Neural cell (in vitro differentiated cells): ENCODE measurements at regions not wholly inside any gene's neighbourhood (a gene's known extent, or its start where the extent isn't known, plus 50 kb on each side); places are given as distances from the start of the nearest gene placed in this dataset.

Source experiments
- EZH2 ChIP-seq: fragments of 200-600, 300-800 bp; shearing (Covaris generic), sonication (generic); IDR thresholded peaks from 2 replicates; pipeline ENCODE4 v1.6.1; 2014; ENCODE audit warnings: antibody characterized with exemption, low read length, borderline replicate concordance, mild to moderate bottlenecking; ENCODE audit not compliant: insufficient read depth, poor library complexity, severe bottlenecking
- TAF1 ChIP-seq: IDR thresholded peaks from 2 replicates; pipeline ENCODE4 v1.6.1; 2012; ENCODE audit warnings: low read depth
- TF ChIP-seq, protein P1 (sequence below): fragments of 450-650 bp; IDR thresholded peaks from 2 replicates; pipeline ENCODE4 v1.5.1; 2014; ENCODE audit warnings: antibody characterized with exemption, mild to moderate bottlenecking, moderate library complexity; ENCODE audit not compliant: poor library complexity, severe bottlenecking
- TF ChIP-seq, protein P2 (sequence below): IDR thresholded peaks from 2 replicates; pipeline ENCODE4 v1.6.1; 2012; ENCODE audit warnings: borderline replicate concordance

DNA sequence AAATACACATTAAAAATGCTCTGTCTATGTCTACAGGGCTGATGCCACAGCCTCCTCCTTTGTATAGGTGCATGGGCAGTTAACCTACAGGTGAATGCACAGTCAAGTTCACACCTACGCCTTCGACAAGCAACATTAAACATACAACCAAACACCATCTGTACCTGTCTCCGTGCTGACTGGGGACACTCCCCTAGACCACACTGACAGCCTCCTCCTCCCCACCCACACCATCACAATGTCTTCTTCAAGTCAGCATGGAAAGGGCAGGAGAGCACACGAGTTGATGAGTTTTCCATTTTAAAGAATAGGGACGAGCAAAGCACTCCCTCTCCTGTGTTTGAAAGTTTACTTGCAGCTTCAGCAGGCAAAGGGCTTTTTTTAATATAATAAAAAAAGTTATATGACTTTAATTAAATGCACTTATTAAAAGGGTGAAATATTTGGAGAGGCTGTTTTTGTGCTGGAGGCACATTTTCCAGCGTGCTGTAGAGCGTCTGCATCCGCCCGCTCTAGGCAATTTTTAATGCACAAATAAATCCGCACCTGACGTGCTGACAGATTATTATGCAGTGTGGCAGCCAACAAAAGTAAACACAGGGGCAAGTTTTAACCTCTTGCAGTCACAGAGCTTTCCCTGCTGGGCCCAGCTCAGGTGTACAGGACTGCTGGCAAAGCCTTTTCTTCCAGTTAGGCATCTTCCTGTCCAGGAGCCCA, 367.9 kb downstream of the SOX9 start:
- TF ChIP-seq EZH2 = no peak
- TF ChIP-seq, protein P1, sequence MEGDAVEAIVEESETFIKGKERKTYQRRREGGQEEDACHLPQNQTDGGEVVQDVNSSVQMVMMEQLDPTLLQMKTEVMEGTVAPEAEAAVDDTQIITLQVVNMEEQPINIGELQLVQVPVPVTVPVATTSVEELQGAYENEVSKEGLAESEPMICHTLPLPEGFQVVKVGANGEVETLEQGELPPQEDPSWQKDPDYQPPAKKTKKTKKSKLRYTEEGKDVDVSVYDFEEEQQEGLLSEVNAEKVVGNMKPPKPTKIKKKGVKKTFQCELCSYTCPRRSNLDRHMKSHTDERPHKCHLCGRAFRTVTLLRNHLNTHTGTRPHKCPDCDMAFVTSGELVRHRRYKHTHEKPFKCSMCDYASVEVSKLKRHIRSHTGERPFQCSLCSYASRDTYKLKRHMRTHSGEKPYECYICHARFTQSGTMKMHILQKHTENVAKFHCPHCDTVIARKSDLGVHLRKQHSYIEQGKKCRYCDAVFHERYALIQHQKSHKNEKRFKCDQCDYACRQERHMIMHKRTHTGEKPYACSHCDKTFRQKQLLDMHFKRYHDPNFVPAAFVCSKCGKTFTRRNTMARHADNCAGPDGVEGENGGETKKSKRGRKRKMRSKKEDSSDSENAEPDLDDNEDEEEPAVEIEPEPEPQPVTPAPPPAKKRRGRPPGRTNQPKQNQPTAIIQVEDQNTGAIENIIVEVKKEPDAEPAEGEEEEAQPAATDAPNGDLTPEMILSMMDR = no peak
- TF ChIP-seq, protein P2, sequence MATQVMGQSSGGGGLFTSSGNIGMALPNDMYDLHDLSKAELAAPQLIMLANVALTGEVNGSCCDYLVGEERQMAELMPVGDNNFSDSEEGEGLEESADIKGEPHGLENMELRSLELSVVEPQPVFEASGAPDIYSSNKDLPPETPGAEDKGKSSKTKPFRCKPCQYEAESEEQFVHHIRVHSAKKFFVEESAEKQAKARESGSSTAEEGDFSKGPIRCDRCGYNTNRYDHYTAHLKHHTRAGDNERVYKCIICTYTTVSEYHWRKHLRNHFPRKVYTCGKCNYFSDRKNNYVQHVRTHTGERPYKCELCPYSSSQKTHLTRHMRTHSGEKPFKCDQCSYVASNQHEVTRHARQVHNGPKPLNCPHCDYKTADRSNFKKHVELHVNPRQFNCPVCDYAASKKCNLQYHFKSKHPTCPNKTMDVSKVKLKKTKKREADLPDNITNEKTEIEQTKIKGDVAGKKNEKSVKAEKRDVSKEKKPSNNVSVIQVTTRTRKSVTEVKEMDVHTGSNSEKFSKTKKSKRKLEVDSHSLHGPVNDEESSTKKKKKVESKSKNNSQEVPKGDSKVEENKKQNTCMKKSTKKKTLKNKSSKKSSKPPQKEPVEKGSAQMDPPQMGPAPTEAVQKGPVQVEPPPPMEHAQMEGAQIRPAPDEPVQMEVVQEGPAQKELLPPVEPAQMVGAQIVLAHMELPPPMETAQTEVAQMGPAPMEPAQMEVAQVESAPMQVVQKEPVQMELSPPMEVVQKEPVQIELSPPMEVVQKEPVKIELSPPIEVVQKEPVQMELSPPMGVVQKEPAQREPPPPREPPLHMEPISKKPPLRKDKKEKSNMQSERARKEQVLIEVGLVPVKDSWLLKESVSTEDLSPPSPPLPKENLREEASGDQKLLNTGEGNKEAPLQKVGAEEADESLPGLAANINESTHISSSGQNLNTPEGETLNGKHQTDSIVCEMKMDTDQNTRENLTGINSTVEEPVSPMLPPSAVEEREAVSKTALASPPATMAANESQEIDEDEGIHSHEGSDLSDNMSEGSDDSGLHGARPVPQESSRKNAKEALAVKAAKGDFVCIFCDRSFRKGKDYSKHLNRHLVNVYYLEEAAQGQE = no peak
- no peak for TF ChIP-seq TAF1
